RWPE2 (cell line): ENCODE measurements at regions not wholly inside any gene's neighbourhood (a gene's known extent, or its start where the extent isn't known, plus 50 kb on each side); places are given as distances from the start of the nearest gene placed in this dataset.

Experiments used
- ATAC-seq: fragments of 200-7000 bp; cut with Tn5 transposase; 3 replicates; pipeline ENCODE4 v1.9.1; 2021; ENCODE audit warnings: low read depth
- DNase-seq: peaks from one replicate; pipeline ENCODE4 v3.0.0-alpha.2; 2020; ENCODE audit warnings: low spot score
- H3K27ac ChIP-seq: fragments of 450-650 bp; 2 replicates; pipeline ENCODE4 v1.5.1; 2017; ENCODE audit warnings: mild to moderate bottlenecking; ENCODE audit not compliant: poor library complexity, severe bottlenecking
- H3K27me3 ChIP-seq: fragments of 250-450 bp; sonication (Bioruptor Pico); 2 replicates; pipeline ENCODE4 v1.5.1; 2021; ENCODE audit warnings: mild to moderate bottlenecking, moderate library complexity; ENCODE audit not compliant: insufficient read depth, poor library complexity, severe bottlenecking
- H3K36me3 ChIP-seq: fragments of 250-450 bp; sonication (Bioruptor Pico); 2 replicates; pipeline ENCODE4 v1.5.1; 2020; ENCODE audit warnings: low read depth, mild to moderate bottlenecking, moderate library complexity
- H3K4me1 ChIP-seq: fragments of 250-450 bp; sonication (Bioruptor Pico); 2 replicates; pipeline ENCODE4 v1.5.1; 2021; ENCODE audit warnings: mild to moderate bottlenecking, moderate library complexity; ENCODE audit not compliant: insufficient read depth, poor library complexity, severe bottlenecking
- H3K4me3 ChIP-seq: fragments of 250-450 bp; sonication (Bioruptor Pico); 2 replicates; pipeline ENCODE4 v1.5.1; 2021; ENCODE audit warnings: mild to moderate bottlenecking, moderate library complexity; ENCODE audit not compliant: severe bottlenecking
- H3K9me3 ChIP-seq: fragments of 250-450 bp; sonication (Bioruptor Pico); 2 replicates; pipeline ENCODE4 v1.5.1; 2021; ENCODE audit warnings: mild to moderate bottlenecking, moderate library complexity; ENCODE audit not compliant: severe bottlenecking
- CTCF ChIP-seq: fragments of 450-650 bp; IDR thresholded peaks from one replicate; pipeline ENCODE4 v1.5.1; 2017; ENCODE audit warnings: mild to moderate bottlenecking, moderate library complexity; ENCODE audit not compliant: poor library complexity, severe bottlenecking

DNA sequence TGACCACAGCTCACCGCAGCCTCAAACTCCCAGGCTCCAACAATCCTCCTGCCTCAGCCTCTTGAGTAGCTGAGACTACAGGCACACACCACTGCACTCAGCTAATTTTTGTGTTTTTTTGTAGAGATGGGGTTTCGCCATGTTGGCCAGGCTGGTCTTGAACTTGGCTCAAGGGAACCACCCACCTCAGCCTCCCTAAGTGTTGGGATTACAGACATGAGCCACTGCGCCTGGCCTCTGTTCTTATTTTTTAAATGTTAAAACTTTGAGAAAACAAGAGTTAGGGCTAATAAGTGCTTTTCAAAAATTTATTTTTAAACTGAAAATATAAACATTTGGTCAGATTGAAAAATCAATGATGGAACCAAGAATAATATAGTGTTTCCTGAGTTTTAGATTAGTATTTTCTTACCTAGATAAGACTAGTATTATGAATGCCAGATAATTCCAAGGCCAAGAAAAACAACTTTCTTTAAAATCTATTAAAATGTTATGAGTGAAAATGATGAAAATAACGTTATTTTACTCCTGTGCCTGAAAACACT lies 66.2 kb upstream of the S1PR1 start:
- no peak for TF ChIP-seq CTCF
- ATAC-seq: no peak
- Histone ChIP-seq H3K9me3 (no peaks in the 10 kb centered on the region), H3K4me1 (peaks cover 15% of the 10 kb centered on the region), H3K27ac (no peak overlapping the region), H3K27me3 (no peaks in the 10 kb centered on the region), H3K36me3 (no peaks in the 10 kb centered on the region; the same call in 1 of the 2 replicates), H3K4me3 (no peak overlapping the region)
- no peak for DNase-seq

- no peak overlapping the region for H3K27ac ChIP-seq
- no peak for TF ChIP-seq CTCF
- no peaks in the 10 kb centered on the region for H3K4me1 ChIP-seq
- H3K4me3 ChIP-seq: no peak overlapping the region
- DNase-seq (no peak), ATAC-seq (no peak)
- H3K9me3 ChIP-seq: no peaks in the 10 kb centered on the region
- no peaks in the 10 kb centered on the region for H3K36me3 ChIP-seq
- H3K27me3 ChIP-seq: no peaks in the 10 kb centered on the region
Observed at GRCh38 chr1:101167891-101168290, 68.9 kb upstream of the S1PR1 start.

DNA sequence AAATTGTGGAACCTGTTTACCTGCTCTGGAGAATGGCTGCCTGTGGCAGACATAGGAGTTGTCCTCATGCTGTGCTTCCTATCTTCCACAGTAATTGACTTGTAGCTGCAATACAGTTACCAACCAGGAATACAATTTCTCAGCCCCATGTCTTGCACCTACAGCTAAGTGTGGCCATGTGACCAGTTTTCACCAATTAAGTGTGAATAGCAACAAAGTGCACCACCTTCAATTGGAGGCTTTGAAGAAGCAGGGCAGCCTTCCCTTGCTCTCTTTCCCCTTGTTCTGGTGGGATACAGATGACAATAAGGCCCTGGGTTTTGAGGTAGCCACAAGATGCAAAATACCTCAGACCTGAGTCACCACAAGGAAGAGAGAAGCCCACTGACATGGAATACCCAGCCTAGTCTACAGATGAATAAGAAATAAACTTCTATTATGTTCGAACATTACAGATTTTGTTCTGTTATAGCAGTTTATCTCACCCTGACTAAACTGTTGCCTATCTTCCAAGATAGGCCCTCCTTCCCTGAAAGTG lies 70.2 kb upstream of the S1PR1 start:
- Histone ChIP-seq H3K9me3 (no peaks in the 10 kb centered on the region), H3K4me3 (no peak overlapping the region), H3K4me1 (no peaks in the 10 kb centered on the region), H3K27me3 (no peaks in the 10 kb centered on the region), H3K36me3 (no peaks in the 10 kb centered on the region), H3K27ac (no peak overlapping the region)
- ATAC-seq: no peak
- no peak for TF ChIP-seq CTCF
- no peak for DNase-seq

- no peak overlapping the region for H3K27ac ChIP-seq
- no peaks in the 10 kb centered on the region for H3K36me3 ChIP-seq
- H3K9me3 ChIP-seq: no peaks in the 10 kb centered on the region
- no peaks in the 10 kb centered on the region for H3K4me1 ChIP-seq
- ATAC-seq (no peak), DNase-seq (no peak)
- no peak for TF ChIP-seq CTCF
- no peaks in the 10 kb centered on the region for H3K27me3 ChIP-seq
- no peak overlapping the region for H3K4me3 ChIP-seq
Observed at GRCh38 chr1:101165954-101166353, 70.9 kb upstream of the S1PR1 start.

DNA sequence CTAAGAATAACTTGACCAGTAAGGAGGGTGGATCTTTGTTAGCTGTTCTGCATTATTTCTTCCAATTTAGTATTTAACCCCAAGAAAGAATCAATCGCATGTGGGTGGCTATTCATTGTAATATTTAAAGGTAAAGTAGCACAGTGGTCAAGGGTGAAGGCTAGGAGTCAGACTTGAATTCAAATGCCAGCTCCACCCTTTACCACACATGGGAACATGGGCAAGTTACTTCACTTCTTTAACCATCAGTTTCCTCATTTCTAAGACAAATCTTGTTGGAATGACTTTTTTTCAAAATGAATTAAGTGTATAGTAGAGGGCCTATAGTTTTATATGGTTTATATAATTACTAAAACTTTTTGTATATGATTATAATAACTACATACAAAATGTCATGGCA lies 71.3 kb upstream of the S1PR1 start:
- no peaks in the 10 kb centered on the region for H3K36me3 ChIP-seq
- no peaks in the 10 kb centered on the region for H3K9me3 ChIP-seq
- TF ChIP-seq CTCF: no peak

More for the DNA sequence above, 71.3 kb upstream of the S1PR1 start:
- DNase-seq (no peak), ATAC-seq (no peak)
- Histone ChIP-seq H3K27me3 (no peaks in the 10 kb centered on the region), H3K27ac (no peak overlapping the region), H3K4me1 (no peaks in the 10 kb centered on the region), H3K4me3 (no peak overlapping the region)
